NCI-H1930 (cell line): ENCODE measurements at regions not wholly inside any gene's neighbourhood (a gene's known extent, or its start where the extent isn't known, plus 50 kb on each side); places are given as distances from the start of the nearest gene placed in this dataset.

Experiments
- DNase-seq, 2 experiments: peaks; one replicate each; lab custom pipeline; 2025; lab: John Stamatoyannopoulos, UW

DNA sequence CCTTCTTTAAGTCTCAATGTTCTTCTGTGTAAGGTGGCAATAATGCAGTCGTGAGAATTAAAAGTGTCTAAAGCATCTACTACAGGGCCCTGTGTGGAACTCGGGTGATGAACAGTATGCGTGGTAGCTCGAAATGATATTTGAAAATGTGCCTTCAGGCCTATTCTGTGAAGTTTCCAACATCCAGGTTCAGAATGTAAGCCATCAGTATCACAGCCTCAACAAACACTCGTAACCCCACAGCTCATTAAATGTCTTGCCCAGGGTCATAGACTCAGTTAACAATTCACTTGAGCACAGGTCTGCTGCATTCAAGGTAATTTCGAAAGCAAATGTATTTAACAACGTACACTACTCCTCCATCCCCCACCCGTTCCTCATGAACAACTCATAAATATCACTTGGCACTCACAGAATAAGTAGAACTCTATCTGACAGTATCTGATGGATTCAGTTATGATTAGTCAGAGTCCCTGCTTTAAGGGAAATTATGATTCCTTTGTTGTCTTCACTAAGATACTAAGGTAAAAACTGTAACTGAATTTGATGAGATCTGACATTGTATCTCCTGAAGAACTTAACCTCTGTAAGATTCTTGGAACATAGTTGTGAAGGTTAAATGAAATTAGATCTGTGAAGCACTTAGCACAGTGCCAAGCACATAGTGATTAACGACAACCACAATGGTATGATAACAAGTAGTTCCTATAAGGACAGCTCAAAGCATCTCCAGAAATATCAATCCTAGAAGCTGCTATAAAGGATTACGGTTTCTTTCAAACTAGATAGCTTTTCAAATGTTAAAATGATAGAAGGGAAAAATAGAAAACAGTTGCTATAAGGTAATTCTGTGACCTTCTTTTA lies 642.3 kb downstream of the TBL1XR1 start:
- DNase-seq: no peak

- no peak for DNase-seq
These were observed 643.0 kb downstream of the TBL1XR1 start for GRCh38 chr3:176554264-176554663.

DNA sequence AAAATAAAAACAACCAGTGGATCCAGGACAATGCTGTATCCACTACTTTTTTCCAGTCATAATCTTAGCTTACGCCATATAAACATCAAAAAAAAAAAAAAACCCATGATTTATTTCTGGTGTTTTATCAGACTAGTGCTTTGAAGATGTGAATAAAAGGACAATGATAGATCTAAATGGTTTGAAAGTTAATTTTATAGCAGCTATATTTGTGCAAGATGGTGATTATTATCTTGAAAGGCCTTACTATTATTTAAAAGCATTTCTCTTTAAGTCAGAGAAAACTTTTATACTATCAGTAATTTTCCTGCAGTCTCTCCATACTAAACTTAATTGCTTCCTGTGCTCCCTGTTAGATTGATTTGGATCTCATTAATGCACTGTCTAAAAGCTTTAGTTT lies 670.3 kb downstream of the TBL1XR1 start:
- no peak for DNase-seq

DNA sequence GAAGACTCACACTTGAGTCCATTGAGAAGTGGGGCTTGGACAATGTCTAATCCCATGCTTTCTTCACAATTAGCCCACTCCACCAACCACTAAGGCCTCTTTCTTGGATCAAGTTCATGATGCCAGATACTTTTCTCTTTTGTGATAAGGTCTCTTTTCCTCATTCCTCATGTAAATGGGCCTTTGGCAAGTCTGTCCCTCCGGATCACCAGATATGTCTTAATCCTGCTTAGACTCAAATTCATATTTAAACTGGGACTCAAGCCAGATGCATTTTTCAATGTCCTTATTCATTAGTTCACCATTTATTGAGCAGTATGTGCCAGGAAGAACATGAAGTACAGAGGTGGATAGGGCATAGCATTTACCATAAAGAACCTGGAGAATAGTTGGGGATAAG lies 671.1 kb downstream of the TBL1XR1 start:
- no peak for DNase-seq

DNA sequence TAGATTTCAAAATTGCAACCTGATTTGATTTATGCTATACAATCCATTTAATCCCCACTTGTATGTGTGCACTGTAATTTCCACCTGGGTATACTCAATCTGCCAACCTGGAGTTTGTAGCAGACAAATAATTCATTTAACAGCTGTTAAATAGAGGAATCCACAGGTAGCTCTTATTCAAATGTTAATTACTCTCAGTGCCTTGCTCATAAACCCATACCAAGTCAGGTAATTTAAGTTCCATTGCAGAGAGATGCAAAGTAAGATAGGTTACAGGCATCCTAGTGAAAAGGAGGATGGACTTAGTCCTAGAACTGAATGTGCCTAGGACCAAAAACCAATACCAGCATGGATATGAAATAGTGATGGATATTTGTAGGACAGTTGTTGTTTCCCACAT lies 674.2 kb downstream of the TBL1XR1 start:
- no peak for DNase-seq

- no peak for DNase-seq
These were observed 674.8 kb downstream of the TBL1XR1 start for GRCh38 chr3:176522436-176522835.

- DNase-seq: no peak
These were observed 675.6 kb downstream of the TBL1XR1 start for GRCh38 chr3:176521531-176522175.

GRCh38 chr3:176514297-176514696 lies 683.0 kb downstream of the TBL1XR1 start:
- no peak for DNase-seq

GRCh38 chr3:176513604-176514003 lies 683.7 kb downstream of the TBL1XR1 start:
- DNase-seq: no peak

DNA sequence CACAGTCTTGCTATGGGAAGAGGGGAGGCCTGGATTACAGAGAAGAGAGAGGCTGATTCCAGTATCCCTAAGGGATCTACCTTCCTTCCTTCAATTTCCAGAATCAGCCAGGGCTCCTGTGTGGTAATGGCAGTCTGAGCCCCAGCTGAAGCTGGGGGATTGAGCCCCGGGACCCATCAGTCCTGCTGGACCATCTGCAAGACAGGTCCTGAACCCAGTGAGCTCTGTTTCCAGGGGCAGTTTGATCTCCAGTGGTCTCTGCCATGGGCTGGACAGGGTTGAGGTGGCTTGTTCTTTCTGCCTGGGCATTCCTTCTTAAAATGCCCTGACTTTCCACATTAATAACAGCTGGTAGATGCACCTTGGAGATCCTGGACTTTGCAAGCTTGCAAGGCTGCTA lies 685.2 kb downstream of the TBL1XR1 start:
- no peak for DNase-seq

GRCh38 chr3:176510097-176510496 lies 687.2 kb downstream of the TBL1XR1 start:
- DNase-seq: no peak

GRCh38 chr3:176505878-176506621 lies 691.2 kb downstream of the TBL1XR1 start:
- DNase-seq: no peak

- DNase-seq: no peak
These were observed 706.2 kb downstream of the TBL1XR1 start for GRCh38 chr3:176491084-176491483.

GRCh38 chr3:176490357-176490756 lies 706.9 kb downstream of the TBL1XR1 start:
- no peak for DNase-seq

- no peak for DNase-seq
These were observed 718.0 kb downstream of the TBL1XR1 start for GRCh38 chr3:176479248-176479647.

GRCh38 chr3:176469694-176470205 lies 727.5 kb downstream of the TBL1XR1 start:
- DNase-seq: no peak

DNA sequence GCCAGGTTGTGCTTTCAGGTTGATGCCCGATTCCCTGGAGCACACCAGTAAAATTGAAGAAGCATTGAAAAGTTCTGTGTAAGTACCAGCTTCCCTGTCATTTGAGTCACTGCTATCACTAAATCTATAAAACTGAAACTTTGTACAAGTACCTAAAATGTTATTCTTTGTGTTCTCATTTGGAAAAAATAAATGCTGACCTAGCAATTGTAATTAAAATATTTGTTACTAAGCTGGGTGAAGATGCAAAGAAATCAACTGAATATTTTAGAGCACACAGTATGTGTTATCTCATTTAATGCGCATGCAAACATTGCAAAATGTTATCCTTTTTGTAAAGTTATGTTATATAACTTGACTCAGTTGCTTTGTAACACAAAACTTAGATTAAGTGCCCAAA lies 733.7 kb downstream of the TBL1XR1 start:
- no peak for DNase-seq

DNA sequence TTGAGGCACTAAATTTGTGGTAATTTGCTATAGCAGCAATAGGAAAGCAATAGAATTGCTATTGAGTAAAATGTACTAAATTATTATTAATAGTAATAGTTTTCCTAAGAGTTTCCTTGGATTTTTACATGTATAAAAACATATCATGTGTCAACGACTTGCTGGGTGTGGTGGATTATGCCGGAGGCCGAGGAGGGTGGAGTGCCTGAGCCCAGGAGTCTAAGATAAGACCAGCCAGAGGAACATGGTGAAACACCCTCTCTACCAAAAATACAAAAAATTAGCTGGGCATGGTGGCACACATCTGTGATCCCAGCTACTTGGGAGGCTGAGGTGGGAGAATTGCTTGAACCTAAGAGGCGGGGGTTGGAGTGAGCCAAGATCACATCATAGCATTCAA lies 749.9 kb downstream of the TBL1XR1 start:
- DNase-seq: no peak

GRCh38 chr3:176442326-176442725 lies 755.0 kb downstream of the TBL1XR1 start:
- DNase-seq: no peak

- no peak for DNase-seq
These were observed 757.6 kb downstream of the TBL1XR1 start for GRCh38 chr3:176439729-176440128.

DNA sequence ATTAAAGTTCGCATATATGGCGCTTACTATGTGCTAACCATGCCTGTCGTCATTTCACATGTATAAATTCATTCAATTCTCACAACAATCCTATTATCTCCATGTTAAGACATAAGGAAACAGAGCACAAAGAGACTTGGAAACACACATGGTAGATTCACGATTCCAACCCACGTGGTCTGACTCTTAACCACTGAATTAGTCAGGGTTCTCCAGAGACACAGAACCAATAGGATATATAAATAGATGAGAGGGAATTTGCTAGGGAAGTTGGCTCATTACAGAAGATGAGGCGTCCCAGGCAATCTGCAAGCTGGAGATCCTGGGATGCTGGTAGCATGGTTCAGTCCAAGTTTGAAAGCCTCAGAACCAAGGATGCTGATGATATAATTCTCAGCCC lies 765.3 kb downstream of the TBL1XR1 start:
- DNase-seq: no peak

DNA sequence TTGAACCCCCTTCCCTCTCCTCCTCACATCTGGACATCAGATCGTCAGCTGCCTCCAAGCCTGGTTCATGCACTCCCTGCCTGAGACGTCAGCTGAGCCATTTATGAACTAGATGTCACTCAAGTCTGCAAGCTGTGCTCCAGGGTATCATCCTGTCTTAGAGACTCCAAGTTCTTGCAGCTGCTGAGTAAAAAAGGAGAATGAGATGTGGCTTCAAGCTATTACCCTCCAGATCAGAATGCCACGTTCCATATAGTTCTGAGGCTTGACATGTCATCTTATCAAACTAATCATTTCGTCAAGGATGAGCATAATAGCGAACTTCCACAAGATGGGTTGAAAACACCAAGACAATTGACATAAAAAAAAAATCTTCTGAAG lies 766.3 kb downstream of the TBL1XR1 start:
- no peak for DNase-seq
